Astrocyte (in vitro differentiated cells and primary cell): ENCODE measurements at regions not wholly inside any gene's neighbourhood (a gene's known extent, or its start where the extent isn't known, plus 50 kb on each side); places are given as distances from the start of the nearest gene placed in this dataset.

Experiments
- CTCF ChIP-seq: IDR thresholded peaks from 2 replicates; pipeline ENCODE4 v1.5.1; 2011; ENCODE audit warnings: low read depth, mild to moderate bottlenecking, inconsistent platforms, low read length, moderate library complexity; ENCODE audit not compliant: insufficient read depth
- EZH2 ChIP-seq: IDR thresholded peaks from 2 replicates; pipeline ENCODE4 v1.6.1; 2012; ENCODE audit warnings: mild to moderate bottlenecking, low read length, inconsistent platforms; ENCODE audit not compliant: insufficient read depth

GRCh38 chr22:25366876-25367466 is 147.5 kb downstream of the CRYBB2 start:
- TF ChIP-seq CTCF, result no peak
- TF ChIP-seq EZH2, result no peak
